A673 (cell line): ENCODE measurements at regions not wholly inside any gene's neighbourhood (a gene's known extent, or its start where the extent isn't known, plus 50 kb on each side); places are given as distances from the start of the nearest gene placed in this dataset.

ENCODE experiments used
- CTCF ChIP-seq: fragments of 300-800, 200-600 bp; sonication (generic); conservative IDR thresholded peaks from 2 replicates; pipeline ENCODE4 v1.5.1; 2017; ENCODE audit warnings: low read depth, mild to moderate bottlenecking, antibody characterized with exemption, low read length, moderate library complexity, mixed read lengths
- EZH2 ChIP-seq: fragments of 200-600 bp; sonication (generic); IDR thresholded peaks from 2 replicates; pipeline ENCODE4 v1.6.1; 2017; ENCODE audit warnings: borderline replicate concordance, low read depth, mild to moderate bottlenecking, mixed read lengths, antibody characterized with exemption, low read length; ENCODE audit not compliant: poor library complexity, severe bottlenecking

GRCh38 chr11:45577752-45578151 is 87.7 kb downstream of the CHST1 start:
- TF ChIP-seq CTCF (no peak), EZH2 (no peak)
